ENCODE measurements at regions not wholly inside any gene's neighbourhood (a gene's known extent, or its start where the extent isn't known, plus 50 kb on each side); places are given as distances from the start of the nearest gene placed in this dataset.

GRCh38 chr4:135357091-135357490 is 1155.5 kb upstream of the PABPC4L start:
- TF ChIP-seq CTCF (IDR thresholded peaks at IDR 0.05) = no peak
- TF ChIP-seq POLR2AphosphoS5 (IDR thresholded peaks at IDR 0.05) = no peak
- TF ChIP-seq POLR2A (IDR thresholded peaks at IDR 0.05) = no peak
- no peak for TF ChIP-seq EP300 (IDR thresholded peaks at IDR 0.05)
- Histone ChIP-seq H3K27me3 (no peaks in the 10 kb centered on the region), H3K36me3 (no peaks in the 10 kb centered on the region), H3K4me1 (no peaks in the 10 kb centered on the region), H3K27ac (no peak overlapping the region), H3K4me3 (no peak overlapping the region), H3K9me3 (no peaks in the 10 kb centered on the region)
- no peak for DNase-seq
- intact Hi-C loops (cut with DNase I) = no loop called here
- 74 to 75% methylated on average over 1 of the region's 1 CpG for WGBS, 2 donors

GRCh38 chr4:135354876-135355275 is 1153.3 kb upstream of the PABPC4L start:
- no peaks in the 10 kb centered on the region for H3K4me1 ChIP-seq
- intact Hi-C loops (cut with DNase I) = no loop called here
- H3K27ac ChIP-seq = no peak overlapping the region
- TF ChIP-seq POLR2A (IDR thresholded peaks at IDR 0.05) = no peak
- TF ChIP-seq POLR2AphosphoS5 (IDR thresholded peaks at IDR 0.05) = no peak
- TF ChIP-seq CTCF (IDR thresholded peaks at IDR 0.05) = no peak
- TF ChIP-seq EP300 (IDR thresholded peaks at IDR 0.05) = no peak
- H3K9me3 ChIP-seq = no peaks in the 10 kb centered on the region
- 75 to 82% methylated on average over 1 of the region's 1 CpG for WGBS, 2 donors
- H3K4me3 ChIP-seq = no peak overlapping the region
- no peaks in the 10 kb centered on the region for H3K27me3 ChIP-seq
- H3K36me3 ChIP-seq = no peaks in the 10 kb centered on the region
- DNase-seq = no peak

- 86 to 89% methylated on average over 3 of the region's 3 CpGs for WGBS, 2 donors
- Histone ChIP-seq H3K36me3 (no peaks in the 10 kb centered on the region), H3K9me3 (no peaks in the 10 kb centered on the region), H3K4me3 (no peak overlapping the region), H3K27me3 (no peaks in the 10 kb centered on the region), H3K27ac (no peak overlapping the region), H3K4me1 (no peaks in the 10 kb centered on the region)
- intact Hi-C loops (cut with DNase I) = no loop called here
- TF ChIP-seq CTCF (IDR thresholded peaks at IDR 0.05) = no peak
- TF ChIP-seq EP300 (IDR thresholded peaks at IDR 0.05) = no peak
- TF ChIP-seq POLR2AphosphoS5 (IDR thresholded peaks at IDR 0.05) = no peak
- no peak for TF ChIP-seq POLR2A (IDR thresholded peaks at IDR 0.05)
- no peak for DNase-seq
Measured at GRCh38 chr4:135353008-135353407, 1151.4 kb upstream of the PABPC4L start.

GRCh38 chr4:135344492-135344891 is 1142.9 kb upstream of the PABPC4L start:
- intact Hi-C loops (cut with DNase I) = no loop called here
- WGBS, 2 donors = 89% methylated on average over 2 of the region's 2 CpGs

More at GRCh38 chr4:135344492-135344891, 1142.9 kb upstream of the PABPC4L start:
- TF ChIP-seq POLR2AphosphoS5 (IDR thresholded peaks at IDR 0.05) (no peak), CTCF (IDR thresholded peaks at IDR 0.05) (no peak), POLR2A (IDR thresholded peaks at IDR 0.05) (no peak), EP300 (IDR thresholded peaks at IDR 0.05) (no peak)
- H3K27me3 ChIP-seq = no peaks in the 10 kb centered on the region
- H3K36me3 ChIP-seq = no peaks in the 10 kb centered on the region
- H3K27ac ChIP-seq = no peak overlapping the region
- no peak for DNase-seq
- no peaks in the 10 kb centered on the region for H3K4me1 ChIP-seq
- no peak overlapping the region for H3K4me3 ChIP-seq
- peaks cover 0 to 4% (median 0%) of the 10 kb centered on the region in 4 donors for H3K9me3 ChIP-seq
